Choroid plexus epithelial cell (primary cell): ENCODE measurements at regions not wholly inside any gene's neighbourhood (a gene's known extent, or its start where the extent isn't known, plus 50 kb on each side); places are given as distances from the start of the nearest gene placed in this dataset.
"Not testable (repeated sequence)": the region's sequence is repeated elsewhere in the genome, so short reads cannot be mapped to it uniquely, and the experiment has no call there.

ENCODE experiments used
- DNase-seq: peaks from one replicate; pipeline ENCODE4 v3.0.0-alpha.2; 2010; ENCODE audit warnings: low read depth
- H3K4me3 ChIP-seq: 2 replicates; pipeline ENCODE4 v1.5.1; 2011; ENCODE audit warnings: low read depth, mild to moderate bottlenecking, control low read depth, low read length, moderate library complexity
- TF ChIP-seq, protein P1 (sequence below): conservative IDR thresholded peaks from 2 replicates; pipeline ENCODE4 v1.5.1; 2011; ENCODE audit warnings: low read depth, mild to moderate bottlenecking, control low read depth, inconsistent platforms, low read length, moderate library complexity

DNA sequence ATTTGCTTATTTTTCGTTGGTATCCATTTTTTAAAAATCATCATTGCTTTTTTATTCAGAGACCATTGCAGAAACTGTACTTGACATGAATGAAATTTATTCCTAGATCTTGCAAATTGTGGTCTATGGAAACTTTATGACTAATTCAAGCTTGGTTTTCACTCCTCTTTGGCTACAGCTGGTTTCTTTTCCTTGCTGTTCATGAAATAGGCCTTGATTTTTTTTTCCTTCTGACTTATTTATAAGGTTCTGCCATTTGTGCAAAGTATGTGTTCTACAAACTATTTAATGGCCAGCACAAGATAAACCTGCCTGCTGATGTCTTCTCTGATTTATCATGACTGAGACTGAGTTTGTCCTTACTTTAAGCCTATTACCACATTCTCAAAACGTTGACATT is 764.0 kb upstream of the SLITRK5 start:
- TF ChIP-seq, protein P1, sequence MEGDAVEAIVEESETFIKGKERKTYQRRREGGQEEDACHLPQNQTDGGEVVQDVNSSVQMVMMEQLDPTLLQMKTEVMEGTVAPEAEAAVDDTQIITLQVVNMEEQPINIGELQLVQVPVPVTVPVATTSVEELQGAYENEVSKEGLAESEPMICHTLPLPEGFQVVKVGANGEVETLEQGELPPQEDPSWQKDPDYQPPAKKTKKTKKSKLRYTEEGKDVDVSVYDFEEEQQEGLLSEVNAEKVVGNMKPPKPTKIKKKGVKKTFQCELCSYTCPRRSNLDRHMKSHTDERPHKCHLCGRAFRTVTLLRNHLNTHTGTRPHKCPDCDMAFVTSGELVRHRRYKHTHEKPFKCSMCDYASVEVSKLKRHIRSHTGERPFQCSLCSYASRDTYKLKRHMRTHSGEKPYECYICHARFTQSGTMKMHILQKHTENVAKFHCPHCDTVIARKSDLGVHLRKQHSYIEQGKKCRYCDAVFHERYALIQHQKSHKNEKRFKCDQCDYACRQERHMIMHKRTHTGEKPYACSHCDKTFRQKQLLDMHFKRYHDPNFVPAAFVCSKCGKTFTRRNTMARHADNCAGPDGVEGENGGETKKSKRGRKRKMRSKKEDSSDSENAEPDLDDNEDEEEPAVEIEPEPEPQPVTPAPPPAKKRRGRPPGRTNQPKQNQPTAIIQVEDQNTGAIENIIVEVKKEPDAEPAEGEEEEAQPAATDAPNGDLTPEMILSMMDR = no peak
- peak; percentile 39 for DNase-seq
- no peak overlapping the region for H3K4me3 ChIP-seq

DNA sequence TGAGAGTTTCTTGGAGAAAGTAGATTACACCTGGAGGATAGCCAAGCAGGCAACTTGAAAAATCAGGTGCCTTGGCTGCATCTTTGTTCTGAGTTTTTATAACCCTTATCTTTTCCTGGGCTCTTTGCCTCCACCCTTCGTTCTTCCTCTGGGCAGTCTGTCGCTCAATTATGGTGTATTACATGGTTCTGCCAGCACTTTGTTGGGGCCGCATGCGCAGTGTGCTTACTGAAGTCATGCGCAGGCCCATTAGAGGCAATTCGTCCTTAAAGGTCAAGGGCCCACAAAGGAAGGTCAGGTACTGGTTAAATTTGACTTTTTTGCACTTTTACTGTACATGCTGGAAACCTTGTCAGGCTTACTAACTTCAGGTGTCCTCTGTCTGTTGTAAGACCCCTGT is 761.9 kb upstream of the SLITRK5 start:
- DNase-seq = no peak
- TF ChIP-seq, protein P1 = no peak
- no peak overlapping the region for H3K4me3 ChIP-seq

- H3K4me3 ChIP-seq = no peak overlapping the region
- TF ChIP-seq, protein P1 = no peak
- no peak for DNase-seq
Measured at GRCh38 chr13:86914757-86915156, 756.4 kb upstream of the SLITRK5 start.

GRCh38 chr13:86917438-86917837 is 753.7 kb upstream of the SLITRK5 start:
- not testable (repeated sequence) for DNase-seq, H3K4me3 ChIP-seq

- TF ChIP-seq, protein P1 = no peak
- no peak overlapping the region for H3K4me3 ChIP-seq
- no peak for DNase-seq
Measured at GRCh38 chr13:86918682-86919081, 752.5 kb upstream of the SLITRK5 start.

- no peak for DNase-seq
- TF ChIP-seq, protein P1 = no peak
- no peak overlapping the region for H3K4me3 ChIP-seq
Measured at GRCh38 chr13:86920961-86921360, 750.2 kb upstream of the SLITRK5 start.

DNA sequence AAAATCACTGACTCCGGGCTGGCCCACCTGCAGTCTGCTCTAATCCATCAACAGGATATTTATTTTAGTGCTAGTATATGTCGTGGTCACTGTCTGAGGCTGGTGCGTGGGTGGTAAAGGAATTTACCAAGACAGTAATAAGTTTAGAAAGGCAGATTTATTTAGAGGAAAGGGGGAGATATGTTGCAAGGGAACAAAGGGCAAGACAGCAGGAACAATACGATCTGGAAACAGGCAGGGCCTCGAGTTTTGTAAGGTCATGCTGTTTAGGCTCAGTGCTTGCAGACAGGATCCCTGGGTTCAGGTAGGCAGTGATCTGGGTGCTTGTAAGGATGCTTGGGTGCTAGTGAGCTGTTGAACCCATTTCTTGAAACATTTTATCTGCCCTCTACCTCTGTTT is 748.2 kb upstream of the SLITRK5 start:
- no peak overlapping the region for H3K4me3 ChIP-seq
- DNase-seq = peak; percentile 53

DNA sequence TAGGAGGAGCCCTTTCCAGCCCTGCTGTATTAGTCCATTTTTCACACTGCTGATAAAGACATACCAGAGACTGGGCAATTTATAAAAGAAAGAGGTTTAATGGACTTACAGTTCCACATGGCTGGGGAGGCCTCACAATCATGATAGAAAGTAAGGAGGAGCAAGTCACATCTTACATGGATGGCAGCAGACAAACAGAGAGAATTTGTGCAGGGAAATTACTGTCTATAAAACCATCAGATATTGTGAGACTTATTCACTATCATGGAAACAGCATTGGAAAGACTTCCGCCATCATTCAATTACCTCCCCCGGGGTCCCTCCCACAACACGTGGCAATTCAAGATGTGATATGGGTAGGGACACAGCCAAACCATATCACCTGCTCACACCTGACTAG is 744.3 kb upstream of the SLITRK5 start:
- not testable (repeated sequence) for DNase-seq, H3K4me3 ChIP-seq

More for the DNA sequence above, 748.2 kb upstream of the SLITRK5 start:
- TF ChIP-seq, protein P1 = no peak
